HG03064 (cell line): ENCODE measurements at regions not wholly inside any gene's neighbourhood (a gene's known extent, or its start where the extent isn't known, plus 50 kb on each side); places are given as distances from the start of the nearest gene placed in this dataset.

Experiments
- ATAC-seq: cut with Tn5 transposase; IDR thresholded peaks from one replicate; pipeline ENCODE4 v1.9.1; 2021; ENCODE audit warnings: low read depth; ENCODE audit not compliant: unreplicated experiment

- ATAC-seq = no peak
Measured at GRCh38 chrX:121958886-121959285, 911.5 kb downstream of the GLUD2 start.

GRCh38 chrX:121975671-121976070, 928.3 kb downstream of the GLUD2 start:
- no peak for ATAC-seq

- no peak for ATAC-seq
Measured at GRCh38 chrX:121987163-121987562, 939.8 kb downstream of the GLUD2 start.

GRCh38 chrX:121987835-121988234, 940.4 kb downstream of the GLUD2 start:
- ATAC-seq = no peak

GRCh38 chrX:122004127-122004526, 956.7 kb downstream of the GLUD2 start:
- no peak for ATAC-seq

- no peak for ATAC-seq
Measured at GRCh38 chrX:122026665-122027064, 979.3 kb downstream of the GLUD2 start.

- no peak for ATAC-seq
Measured at GRCh38 chrX:122046226-122046625, 998.8 kb downstream of the GLUD2 start.

- ATAC-seq = no peak
Measured at GRCh38 chrX:122046815-122047214, 999.4 kb downstream of the GLUD2 start.

GRCh38 chrX:122047261-122047660, 999.9 kb downstream of the GLUD2 start:
- no peak for ATAC-seq

GRCh38 chrX:122055460-122055859, 1008.0 kb downstream of the GLUD2 start:
- ATAC-seq = no peak

- no peak for ATAC-seq
Measured at GRCh38 chrX:122055979-122056715, 1008.7 kb downstream of the GLUD2 start.

GRCh38 chrX:122076241-122076640, 1028.8 kb downstream of the GLUD2 start:
- ATAC-seq = no peak

- no peak for ATAC-seq
Measured at GRCh38 chrX:122078079-122078478, 1030.7 kb downstream of the GLUD2 start.

GRCh38 chrX:122087341-122087740, 1039.9 kb downstream of the GLUD2 start:
- no peak for ATAC-seq

GRCh38 chrX:122091571-122091970, 1044.2 kb downstream of the GLUD2 start:
- no peak for ATAC-seq

GRCh38 chrX:122092360-122092759, 1045.0 kb downstream of the GLUD2 start:
- ATAC-seq = no peak

GRCh38 chrX:122092978-122093377, 1045.6 kb downstream of the GLUD2 start:
- no peak for ATAC-seq

GRCh38 chrX:122094611-122095010, 1047.2 kb downstream of the GLUD2 start:
- no peak for ATAC-seq

- ATAC-seq = no peak
Measured at GRCh38 chrX:122113376-122113775, 1066.0 kb downstream of the GLUD2 start.

- ATAC-seq = no peak
Measured at GRCh38 chrX:122113896-122114295, 1066.5 kb downstream of the GLUD2 start.

- ATAC-seq = no peak
Measured at GRCh38 chrX:122115604-122116003, 1068.2 kb downstream of the GLUD2 start.

- no peak for ATAC-seq
Measured at GRCh38 chrX:122119361-122119760, 1064.7 kb upstream of the GRIA3 start.

- ATAC-seq = no peak
Measured at GRCh38 chrX:122122274-122122673, 1061.8 kb upstream of the GRIA3 start.
